GM21423 (cell line): ENCODE measurements at regions not wholly inside any gene's neighbourhood (a gene's known extent, or its start where the extent isn't known, plus 50 kb on each side); places are given as distances from the start of the nearest gene placed in this dataset.
A peak's percentile ranks its signal among the peaks of the same experiment; 100 is the strongest.
"Not testable (repeated sequence)": the region's sequence is repeated elsewhere in the genome, so short reads cannot be mapped to it uniquely, and the experiment has no call there.

Experiments
- ATAC-seq: cut with Tn5 transposase; IDR thresholded peaks from one replicate; pipeline ENCODE4 v1.9.1; 2021; ENCODE audit warnings: mild to moderate bottlenecking, moderate library complexity; ENCODE audit not compliant: unreplicated experiment

DNA sequence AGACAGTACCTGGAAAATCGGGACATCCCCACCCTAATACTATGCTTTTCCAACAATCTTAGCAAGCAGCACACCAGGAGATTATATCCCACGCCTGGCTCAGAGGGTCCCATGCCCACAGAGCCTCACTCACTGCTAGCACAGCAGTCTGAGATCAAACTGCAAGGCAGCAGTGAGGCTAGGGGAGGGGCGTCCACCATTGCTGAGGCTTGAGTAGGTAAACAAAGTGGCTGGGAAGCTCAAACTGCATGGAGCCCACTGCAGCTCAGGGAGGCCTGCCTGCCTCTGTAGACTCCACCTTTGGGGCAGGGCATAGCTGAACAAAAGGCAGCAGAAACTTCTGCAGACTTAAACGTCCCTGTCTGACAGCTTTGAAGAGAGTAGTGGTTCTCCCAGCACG is 275.5 kb downstream of the IKZF2 start:
- ATAC-seq, result not testable (repeated sequence)

DNA sequence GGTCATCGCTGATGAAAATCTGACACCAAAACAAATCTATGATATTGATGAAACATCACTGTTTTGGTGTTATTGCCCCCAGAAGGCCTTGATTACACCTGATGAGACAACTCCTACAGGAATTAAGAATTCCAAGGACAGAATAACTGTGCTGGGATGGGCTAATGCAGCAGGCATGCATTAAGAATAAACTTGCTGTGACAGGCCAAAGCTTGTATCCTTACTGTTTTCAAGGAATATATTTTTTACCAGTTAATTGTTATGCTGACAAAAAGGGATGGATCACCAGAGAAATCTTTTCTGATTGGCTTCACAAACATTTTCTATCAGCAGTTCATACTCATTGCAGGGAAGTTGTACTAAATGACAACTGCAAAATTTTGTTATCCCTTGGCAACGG is 278.2 kb downstream of the IKZF2 start:
- no peak for ATAC-seq

GRCh38 chr2:212871597-212871996 is 279.8 kb downstream of the IKZF2 start:
- no peak for ATAC-seq

DNA sequence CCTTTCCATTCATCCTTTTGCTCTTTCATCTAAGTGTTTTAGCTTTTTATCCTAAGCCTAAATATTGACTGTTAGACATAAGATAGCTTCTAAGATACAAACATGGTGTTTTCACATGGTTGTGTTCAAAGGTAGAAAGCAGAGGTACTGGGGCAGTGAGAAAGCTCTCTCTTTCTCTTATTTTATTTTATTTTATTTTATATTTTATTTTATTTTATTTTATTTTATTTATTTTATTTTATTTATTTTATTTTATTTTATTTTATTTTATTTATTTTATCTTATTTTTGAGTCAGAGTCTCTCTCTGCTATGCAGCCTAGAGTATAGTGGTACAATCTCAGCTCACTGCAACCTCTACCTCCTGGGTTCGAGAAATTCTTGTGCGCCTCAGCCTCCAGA is 287.2 kb downstream of the IKZF2 start:
- no peak for ATAC-seq

DNA sequence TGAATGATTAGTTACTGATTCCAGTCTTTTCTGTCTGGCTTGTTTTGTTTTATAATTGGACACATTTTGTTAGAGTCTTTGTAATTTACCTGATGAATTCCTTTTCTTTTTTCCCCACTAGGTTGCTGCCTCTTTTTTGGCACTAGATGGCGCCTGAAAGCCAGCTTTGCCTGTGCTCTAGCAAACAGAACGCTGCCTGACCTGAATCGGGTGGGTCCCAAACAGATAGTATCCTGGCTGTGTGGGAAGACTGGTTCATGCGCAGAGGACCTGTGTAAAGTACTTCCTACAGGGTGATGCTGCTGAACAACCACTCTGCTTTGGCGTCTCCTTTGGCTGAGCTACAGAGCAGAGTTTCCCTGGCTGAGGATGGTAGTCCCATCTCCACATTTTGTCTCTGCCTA is 288.2 kb downstream of the IKZF2 start:
- peak; percentile 67 for ATAC-seq

DNA sequence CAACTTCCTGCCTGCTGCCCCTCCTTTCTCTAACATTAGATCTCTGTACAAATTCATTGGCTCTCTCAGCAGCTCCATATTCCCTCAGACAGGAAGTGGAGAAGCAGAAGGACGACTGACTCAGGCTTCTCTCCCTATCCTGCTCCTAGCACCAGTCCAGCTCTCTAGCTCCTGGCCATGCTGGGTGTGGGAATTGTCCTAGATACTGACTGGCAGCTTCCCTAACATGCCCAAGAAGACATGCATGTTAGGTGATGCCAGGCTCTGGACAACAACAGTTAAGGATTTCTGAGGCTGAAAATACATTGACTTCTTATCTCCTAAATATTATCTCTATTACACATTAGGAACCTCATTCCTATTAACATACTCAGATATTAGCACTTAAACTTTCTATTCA is 292.9 kb downstream of the IKZF2 start:
- ATAC-seq, result no peak

DNA sequence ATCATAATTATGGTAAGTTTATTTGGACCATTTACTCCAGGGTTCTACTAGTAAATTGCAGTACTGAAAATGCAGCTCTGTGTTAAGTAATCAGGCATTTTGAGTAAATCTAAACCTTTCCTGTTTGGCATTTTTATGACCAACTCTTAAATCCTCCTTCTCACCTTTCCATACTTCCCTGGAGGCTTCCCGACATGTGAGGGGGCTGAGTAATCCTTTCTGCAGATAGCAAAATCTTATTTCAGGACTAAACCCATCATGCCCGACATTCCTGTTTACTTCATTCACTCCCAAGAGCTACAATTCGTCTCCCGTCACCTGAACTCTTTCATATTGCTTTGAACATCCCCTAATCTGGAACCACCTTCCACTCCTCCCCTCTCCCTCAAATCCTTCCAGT is 296.6 kb downstream of the IKZF2 start:
- ATAC-seq, result no peak

GRCh38 chr2:212854116-212854515 is 297.3 kb downstream of the IKZF2 start:
- no peak for ATAC-seq

GRCh38 chr2:212845941-212846340 is 305.5 kb downstream of the IKZF2 start:
- no peak for ATAC-seq

- no peak for ATAC-seq
Observed at GRCh38 chr2:212843409-212844199, 305.0 kb upstream of the ERBB4 start.

GRCh38 chr2:212842544-212843185 is 304.1 kb upstream of the ERBB4 start:
- ATAC-seq, result no peak

GRCh38 chr2:212841460-212841859 is 302.9 kb upstream of the ERBB4 start:
- ATAC-seq, result no peak

DNA sequence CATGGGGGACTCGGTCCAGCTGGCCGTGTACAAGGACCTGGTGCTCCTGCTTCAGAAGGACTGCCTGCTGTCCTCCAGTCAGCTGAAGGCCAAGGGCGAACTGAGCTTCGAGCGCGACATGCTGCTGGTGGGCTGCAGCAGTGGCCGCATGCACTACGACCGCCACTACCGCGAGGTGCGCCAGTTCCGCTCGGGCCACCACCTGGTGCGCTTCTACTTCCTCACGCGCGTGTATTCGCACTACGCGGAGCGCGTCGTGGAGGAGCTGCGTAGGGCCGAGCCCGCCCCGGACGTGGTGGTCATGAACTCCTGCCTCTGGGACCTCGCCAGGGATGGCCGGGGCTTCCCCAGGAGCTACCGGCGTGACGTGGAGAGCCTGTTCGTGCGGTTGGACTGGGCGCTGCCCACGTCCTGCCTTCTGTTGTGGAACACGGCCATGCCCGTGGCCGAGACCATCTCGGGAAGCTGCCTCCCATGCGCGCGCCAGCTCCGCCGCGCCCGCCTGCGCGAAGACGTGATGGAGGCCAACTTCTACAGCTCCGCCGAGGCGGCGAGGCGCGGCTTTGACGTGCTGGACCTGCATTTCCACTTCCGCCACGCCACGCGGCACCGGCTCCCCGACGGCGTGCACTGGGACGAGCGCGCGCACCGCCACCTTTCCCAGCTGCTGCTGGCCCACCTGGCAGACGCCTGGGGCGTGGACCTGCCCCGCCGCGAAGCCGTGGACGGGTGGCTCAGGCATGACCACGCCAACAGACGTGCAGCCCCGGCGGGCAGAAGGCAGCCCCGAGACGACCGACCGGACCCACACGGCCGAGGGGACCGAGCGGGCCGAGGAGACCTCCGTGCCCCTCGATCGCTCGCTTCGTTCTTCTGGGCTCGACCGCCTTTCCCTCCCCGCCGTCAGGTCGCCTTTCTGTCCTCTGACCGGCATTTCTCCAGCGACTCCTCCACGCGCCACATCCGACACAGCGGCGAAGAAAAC is 293.9 kb upstream of the ERBB4 start:
- no peak for ATAC-seq

- no peak for ATAC-seq
Observed at GRCh38 chr2:212831671-212832199, 293.1 kb upstream of the ERBB4 start.

DNA sequence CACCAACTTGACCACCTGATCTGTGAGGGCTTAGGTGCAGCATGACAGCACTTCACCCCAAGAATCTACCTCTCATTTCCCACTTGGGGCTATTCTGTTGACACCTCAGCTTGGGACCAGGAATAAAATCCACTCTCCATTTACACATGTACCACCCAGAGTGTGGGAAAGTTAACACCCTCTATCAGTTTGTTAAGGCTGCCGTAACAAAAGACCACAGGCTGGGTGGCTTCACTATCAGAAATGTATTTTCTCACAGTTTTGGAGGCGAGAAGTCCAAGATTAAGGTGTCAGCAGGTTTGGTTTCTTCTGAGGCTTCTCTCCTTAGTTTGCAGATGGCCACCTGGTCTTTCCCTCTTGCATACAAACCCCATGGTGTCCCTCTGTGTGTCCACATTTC is 277.7 kb upstream of the ERBB4 start:
- ATAC-seq, result no peak

GRCh38 chr2:212815453-212815852 is 276.9 kb upstream of the ERBB4 start:
- no peak for ATAC-seq

DNA sequence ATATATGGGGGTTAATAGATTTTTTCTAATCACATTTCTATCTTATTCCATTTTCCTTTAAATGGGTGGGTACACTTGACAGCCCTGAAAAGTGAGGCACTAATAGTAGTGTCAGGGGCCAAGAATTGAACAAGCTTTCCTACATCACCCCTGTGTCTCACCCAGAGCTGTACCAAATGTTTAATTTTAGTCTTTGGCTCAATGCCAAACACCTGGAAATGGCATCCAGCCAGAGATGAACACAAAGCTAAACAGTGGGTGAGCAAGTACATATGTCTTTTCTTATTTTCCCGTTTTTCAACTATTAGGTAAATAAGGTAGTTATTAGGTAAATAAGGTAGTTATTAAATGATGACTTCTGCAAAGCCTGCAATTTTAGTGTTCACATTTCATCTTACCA is 276.3 kb upstream of the ERBB4 start:
- no peak for ATAC-seq

- no peak for ATAC-seq
Observed at GRCh38 chr2:212811921-212812320, 273.3 kb upstream of the ERBB4 start.

DNA sequence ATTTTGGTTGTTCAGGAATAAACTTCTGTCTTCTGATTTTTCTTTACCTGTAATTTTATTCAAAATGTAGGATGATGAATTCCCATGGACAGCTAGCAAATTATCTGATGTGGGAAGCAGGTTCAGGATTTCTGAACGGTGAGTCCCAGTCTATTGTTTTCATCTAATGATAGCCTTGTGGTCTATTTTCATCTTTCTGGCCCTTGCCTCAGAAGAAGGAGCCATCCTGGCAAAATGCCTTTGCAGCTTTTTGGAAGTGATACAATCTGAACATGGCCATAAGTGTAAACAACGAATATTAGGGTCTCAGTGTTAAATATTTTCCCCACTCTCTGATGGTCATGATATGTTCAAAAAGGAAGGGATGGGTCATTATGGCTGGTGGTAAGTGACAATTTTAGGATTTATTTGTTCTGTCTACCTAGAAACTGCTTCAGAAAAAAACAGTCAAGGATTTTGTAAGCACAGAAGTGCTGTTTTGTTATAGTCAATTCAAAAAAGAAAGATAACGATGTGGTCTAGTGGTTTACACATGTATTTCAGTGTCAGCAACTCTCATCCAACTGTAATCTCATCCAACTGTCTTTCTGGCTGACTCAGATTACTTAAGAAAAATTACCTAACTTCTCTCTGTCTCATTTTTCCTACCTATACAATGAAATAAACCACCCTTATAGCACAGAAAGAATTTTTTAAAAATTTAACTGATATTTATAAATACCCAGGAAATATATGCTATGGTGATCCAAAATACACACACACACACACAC is 272.6 kb upstream of the ERBB4 start:
- no peak for ATAC-seq

- no peak for ATAC-seq
Observed at GRCh38 chr2:212797484-212798205, 259.0 kb upstream of the ERBB4 start.
